ENCODE measurements at regions not wholly inside any gene's neighbourhood (a gene's known extent, or its start where the extent isn't known, plus 50 kb on each side); places are given as distances from the start of the nearest gene placed in this dataset.

GRCh38 chr14:99039331-99040041, 232.5 kb downstream of the BCL11B start:
- DNase-seq = no peak

- DNase-seq = no peak
Measured at GRCh38 chr14:99040052-99040451, 231.9 kb downstream of the BCL11B start.

- DNase-seq = no peak
Measured at GRCh38 chr14:99040711-99041110, 231.3 kb downstream of the BCL11B start.

- DNase-seq = no peak
Measured at GRCh38 chr14:99041141-99041819, 230.7 kb downstream of the BCL11B start.

- DNase-seq = no peak
Measured at GRCh38 chr14:99041820-99042174, 230.2 kb downstream of the BCL11B start.

GRCh38 chr14:99042381-99043266, 229.4 kb downstream of the BCL11B start:
- DNase-seq = no peak

GRCh38 chr14:99043267-99043615, 228.8 kb downstream of the BCL11B start:
- DNase-seq = no peak

GRCh38 chr14:99043756-99044155, 228.2 kb downstream of the BCL11B start:
- no peak for DNase-seq

GRCh38 chr14:99047441-99048031, 224.5 kb downstream of the BCL11B start:
- no peak for DNase-seq

GRCh38 chr14:99050309-99050708, 221.7 kb downstream of the BCL11B start:
- DNase-seq = no peak

GRCh38 chr14:99052467-99052866, 219.5 kb downstream of the BCL11B start:
- no peak for DNase-seq

GRCh38 chr14:99055019-99055418, 217.0 kb downstream of the BCL11B start:
- no peak for DNase-seq

GRCh38 chr14:99055816-99056215, 216.2 kb downstream of the BCL11B start:
- DNase-seq = peak; percentile 16

- DNase-seq = no peak
Measured at GRCh38 chr14:99057576-99058083, 214.4 kb downstream of the BCL11B start.

- DNase-seq = no peak
Measured at GRCh38 chr14:99058542-99058941, 213.5 kb downstream of the BCL11B start.

- DNase-seq = no peak
Measured at GRCh38 chr14:99062216-99062615, 209.8 kb downstream of the BCL11B start.

GRCh38 chr14:99062772-99063418, 209.1 kb downstream of the BCL11B start:
- no peak for DNase-seq

- no peak for DNase-seq
Measured at GRCh38 chr14:99063620-99064225, 208.3 kb downstream of the BCL11B start.

GRCh38 chr14:99064262-99064954, 207.6 kb downstream of the BCL11B start:
- no peak for DNase-seq

- no peak for DNase-seq
Measured at GRCh38 chr14:99065551-99065950, 206.4 kb downstream of the BCL11B start.

- DNase-seq = no peak
Measured at GRCh38 chr14:99066378-99066777, 205.6 kb downstream of the BCL11B start.

Measured in activated CD4-positive, alpha-beta T cell treated with anti-CD3 and anti-CD28 coated beads for 48 hours (primary cell).